ENCODE measurements at regions not wholly inside any gene's neighbourhood (a gene's known extent, or its start where the extent isn't known, plus 50 kb on each side); places are given as distances from the start of the nearest gene placed in this dataset.

DNA sequence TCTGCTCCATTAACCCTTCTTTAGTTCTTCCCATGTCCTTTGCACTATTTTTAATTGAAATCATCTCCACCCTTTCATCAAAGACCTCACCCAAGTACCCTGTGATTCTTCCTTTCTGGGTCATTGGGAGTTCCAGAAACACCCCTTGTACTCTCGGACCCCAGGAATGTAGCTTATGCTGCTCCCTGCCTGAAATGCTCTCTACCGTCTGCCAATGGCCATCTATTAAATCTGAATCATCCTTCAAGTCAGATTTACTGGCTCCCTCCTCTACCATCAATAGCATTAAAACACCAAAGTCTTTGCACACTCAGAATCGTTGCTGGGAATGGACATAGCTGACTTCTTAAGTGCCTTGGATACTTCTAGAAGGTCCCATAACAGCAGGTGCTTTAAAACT is 73.2 kb upstream of the GADD45A start:
- Mint-ChIP-seq H3K36me3 (no peaks in the 10 kb centered on the region), H3K4me3 (no peak overlapping the region), H3K27me3 (ENCODE audit: low read depth) (no peaks in the 10 kb centered on the region; the same call in 1 of the 2 replicates), H3K27ac (no peak overlapping the region), H3K4me1 (no peaks in the 10 kb centered on the region), H3K9me3 (peaks cover 8% of the 10 kb centered on the region)
- no peak for ATAC-seq
- ChIA-PET POLR2A (no interaction called here), CTCF (no interaction called here)
- TF ChIP-seq ZNF121 (CRISPR knock-in tag; IDR thresholded peaks at IDR 0.05): no peak
- TF ChIP-seq, protein P1, sequence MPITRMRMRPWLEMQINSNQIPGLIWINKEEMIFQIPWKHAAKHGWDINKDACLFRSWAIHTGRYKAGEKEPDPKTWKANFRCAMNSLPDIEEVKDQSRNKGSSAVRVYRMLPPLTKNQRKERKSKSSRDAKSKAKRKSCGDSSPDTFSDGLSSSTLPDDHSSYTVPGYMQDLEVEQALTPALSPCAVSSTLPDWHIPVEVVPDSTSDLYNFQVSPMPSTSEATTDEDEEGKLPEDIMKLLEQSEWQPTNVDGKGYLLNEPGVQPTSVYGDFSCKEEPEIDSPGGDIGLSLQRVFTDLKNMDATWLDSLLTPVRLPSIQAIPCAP (CRISPR knock-in tag; IDR thresholded peaks at IDR 0.05): no peak
- TF ChIP-seq ZNF416 (CRISPR knock-in tag; IDR thresholded peaks at IDR 0.05): no peak
- no peak for TF ChIP-seq MYBL2 (CRISPR knock-in tag; IDR thresholded peaks at IDR 0.05)
- TF ChIP-seq, protein P2, sequence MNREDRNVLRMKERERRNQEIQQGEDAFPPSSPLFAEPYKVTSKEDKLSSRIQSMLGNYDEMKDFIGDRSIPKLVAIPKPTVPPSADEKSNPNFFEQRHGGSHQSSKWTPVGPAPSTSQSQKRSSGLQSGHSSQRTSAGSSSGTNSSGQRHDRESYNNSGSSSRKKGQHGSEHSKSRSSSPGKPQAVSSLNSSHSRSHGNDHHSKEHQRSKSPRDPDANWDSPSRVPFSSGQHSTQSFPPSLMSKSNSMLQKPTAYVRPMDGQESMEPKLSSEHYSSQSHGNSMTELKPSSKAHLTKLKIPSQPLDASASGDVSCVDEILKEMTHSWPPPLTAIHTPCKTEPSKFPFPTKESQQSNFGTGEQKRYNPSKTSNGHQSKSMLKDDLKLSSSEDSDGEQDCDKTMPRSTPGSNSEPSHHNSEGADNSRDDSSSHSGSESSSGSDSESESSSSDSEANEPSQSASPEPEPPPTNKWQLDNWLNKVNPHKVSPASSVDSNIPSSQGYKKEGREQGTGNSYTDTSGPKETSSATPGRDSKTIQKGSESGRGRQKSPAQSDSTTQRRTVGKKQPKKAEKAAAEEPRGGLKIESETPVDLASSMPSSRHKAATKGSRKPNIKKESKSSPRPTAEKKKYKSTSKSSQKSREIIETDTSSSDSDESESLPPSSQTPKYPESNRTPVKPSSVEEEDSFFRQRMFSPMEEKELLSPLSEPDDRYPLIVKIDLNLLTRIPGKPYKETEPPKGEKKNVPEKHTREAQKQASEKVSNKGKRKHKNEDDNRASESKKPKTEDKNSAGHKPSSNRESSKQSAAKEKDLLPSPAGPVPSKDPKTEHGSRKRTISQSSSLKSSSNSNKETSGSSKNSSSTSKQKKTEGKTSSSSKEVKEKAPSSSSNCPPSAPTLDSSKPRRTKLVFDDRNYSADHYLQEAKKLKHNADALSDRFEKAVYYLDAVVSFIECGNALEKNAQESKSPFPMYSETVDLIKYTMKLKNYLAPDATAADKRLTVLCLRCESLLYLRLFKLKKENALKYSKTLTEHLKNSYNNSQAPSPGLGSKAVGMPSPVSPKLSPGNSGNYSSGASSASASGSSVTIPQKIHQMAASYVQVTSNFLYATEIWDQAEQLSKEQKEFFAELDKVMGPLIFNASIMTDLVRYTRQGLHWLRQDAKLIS (CRISPR knock-in tag; IDR thresholded peaks at IDR 0.05; ENCODE audit: borderline replicate concordance): no peak
- TF ChIP-seq, protein P3, sequence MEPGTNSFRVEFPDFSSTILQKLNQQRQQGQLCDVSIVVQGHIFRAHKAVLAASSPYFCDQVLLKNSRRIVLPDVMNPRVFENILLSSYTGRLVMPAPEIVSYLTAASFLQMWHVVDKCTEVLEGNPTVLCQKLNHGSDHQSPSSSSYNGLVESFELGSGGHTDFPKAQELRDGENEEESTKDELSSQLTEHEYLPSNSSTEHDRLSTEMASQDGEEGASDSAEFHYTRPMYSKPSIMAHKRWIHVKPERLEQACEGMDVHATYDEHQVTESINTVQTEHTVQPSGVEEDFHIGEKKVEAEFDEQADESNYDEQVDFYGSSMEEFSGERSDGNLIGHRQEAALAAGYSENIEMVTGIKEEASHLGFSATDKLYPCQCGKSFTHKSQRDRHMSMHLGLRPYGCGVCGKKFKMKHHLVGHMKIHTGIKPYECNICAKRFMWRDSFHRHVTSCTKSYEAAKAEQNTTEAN (CRISPR knock-in tag; IDR thresholded peaks at IDR 0.05): no peak
- TF ChIP-seq, protein P4, sequence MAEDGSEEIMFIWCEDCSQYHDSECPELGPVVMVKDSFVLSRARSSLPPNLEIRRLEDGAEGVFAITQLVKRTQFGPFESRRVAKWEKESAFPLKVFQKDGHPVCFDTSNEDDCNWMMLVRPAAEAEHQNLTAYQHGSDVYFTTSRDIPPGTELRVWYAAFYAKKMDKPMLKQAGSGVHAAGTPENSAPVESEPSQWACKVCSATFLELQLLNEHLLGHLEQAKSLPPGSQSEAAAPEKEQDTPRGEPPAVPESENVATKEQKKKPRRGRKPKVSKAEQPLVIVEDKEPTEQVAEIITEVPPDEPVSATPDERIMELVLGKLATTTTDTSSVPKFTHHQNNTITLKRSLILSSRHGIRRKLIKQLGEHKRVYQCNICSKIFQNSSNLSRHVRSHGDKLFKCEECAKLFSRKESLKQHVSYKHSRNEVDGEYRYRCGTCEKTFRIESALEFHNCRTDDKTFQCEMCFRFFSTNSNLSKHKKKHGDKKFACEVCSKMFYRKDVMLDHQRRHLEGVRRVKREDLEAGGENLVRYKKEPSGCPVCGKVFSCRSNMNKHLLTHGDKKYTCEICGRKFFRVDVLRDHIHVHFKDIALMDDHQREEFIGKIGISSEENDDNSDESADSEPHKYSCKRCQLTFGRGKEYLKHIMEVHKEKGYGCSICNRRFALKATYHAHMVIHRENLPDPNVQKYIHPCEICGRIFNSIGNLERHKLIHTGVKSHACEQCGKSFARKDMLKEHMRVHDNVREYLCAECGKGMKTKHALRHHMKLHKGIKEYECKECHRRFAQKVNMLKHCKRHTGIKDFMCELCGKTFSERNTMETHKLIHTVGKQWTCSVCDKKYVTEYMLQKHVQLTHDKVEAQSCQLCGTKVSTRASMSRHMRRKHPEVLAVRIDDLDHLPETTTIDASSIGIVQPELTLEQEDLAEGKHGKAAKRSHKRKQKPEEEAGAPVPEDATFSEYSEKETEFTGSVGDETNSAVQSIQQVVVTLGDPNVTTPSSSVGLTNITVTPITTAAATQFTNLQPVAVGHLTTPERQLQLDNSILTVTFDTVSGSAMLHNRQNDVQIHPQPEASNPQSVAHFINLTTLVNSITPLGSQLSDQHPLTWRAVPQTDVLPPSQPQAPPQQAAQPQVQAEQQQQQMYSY (CRISPR knock-in tag; IDR thresholded peaks at IDR 0.05): no peak
- TF ChIP-seq TCF7 (CRISPR knock-in tag; IDR thresholded peaks at IDR 0.05; ENCODE audit: low read depth): no peak
- TF ChIP-seq, protein P5, sequence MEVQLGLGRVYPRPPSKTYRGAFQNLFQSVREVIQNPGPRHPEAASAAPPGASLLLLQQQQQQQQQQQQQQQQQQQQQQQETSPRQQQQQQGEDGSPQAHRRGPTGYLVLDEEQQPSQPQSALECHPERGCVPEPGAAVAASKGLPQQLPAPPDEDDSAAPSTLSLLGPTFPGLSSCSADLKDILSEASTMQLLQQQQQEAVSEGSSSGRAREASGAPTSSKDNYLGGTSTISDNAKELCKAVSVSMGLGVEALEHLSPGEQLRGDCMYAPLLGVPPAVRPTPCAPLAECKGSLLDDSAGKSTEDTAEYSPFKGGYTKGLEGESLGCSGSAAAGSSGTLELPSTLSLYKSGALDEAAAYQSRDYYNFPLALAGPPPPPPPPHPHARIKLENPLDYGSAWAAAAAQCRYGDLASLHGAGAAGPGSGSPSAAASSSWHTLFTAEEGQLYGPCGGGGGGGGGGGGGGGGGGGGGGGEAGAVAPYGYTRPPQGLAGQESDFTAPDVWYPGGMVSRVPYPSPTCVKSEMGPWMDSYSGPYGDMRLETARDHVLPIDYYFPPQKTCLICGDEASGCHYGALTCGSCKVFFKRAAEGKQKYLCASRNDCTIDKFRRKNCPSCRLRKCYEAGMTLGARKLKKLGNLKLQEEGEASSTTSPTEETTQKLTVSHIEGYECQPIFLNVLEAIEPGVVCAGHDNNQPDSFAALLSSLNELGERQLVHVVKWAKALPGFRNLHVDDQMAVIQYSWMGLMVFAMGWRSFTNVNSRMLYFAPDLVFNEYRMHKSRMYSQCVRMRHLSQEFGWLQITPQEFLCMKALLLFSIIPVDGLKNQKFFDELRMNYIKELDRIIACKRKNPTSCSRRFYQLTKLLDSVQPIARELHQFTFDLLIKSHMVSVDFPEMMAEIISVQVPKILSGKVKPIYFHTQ (CRISPR knock-in tag; IDR thresholded peaks at IDR 0.05): no peak
- TF ChIP-seq RORB (CRISPR knock-in tag; IDR thresholded peaks at IDR 0.05): no peak
- TF ChIP-seq, protein P6, sequence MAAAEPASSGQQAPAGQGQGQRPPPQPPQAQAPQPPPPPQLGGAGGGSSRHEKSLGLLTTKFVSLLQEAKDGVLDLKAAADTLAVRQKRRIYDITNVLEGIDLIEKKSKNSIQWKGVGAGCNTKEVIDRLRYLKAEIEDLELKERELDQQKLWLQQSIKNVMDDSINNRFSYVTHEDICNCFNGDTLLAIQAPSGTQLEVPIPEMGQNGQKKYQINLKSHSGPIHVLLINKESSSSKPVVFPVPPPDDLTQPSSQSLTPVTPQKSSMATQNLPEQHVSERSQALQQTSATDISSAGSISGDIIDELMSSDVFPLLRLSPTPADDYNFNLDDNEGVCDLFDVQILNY (CRISPR knock-in tag; IDR thresholded peaks at IDR 0.05): no peak
- TF ChIP-seq, protein P7, sequence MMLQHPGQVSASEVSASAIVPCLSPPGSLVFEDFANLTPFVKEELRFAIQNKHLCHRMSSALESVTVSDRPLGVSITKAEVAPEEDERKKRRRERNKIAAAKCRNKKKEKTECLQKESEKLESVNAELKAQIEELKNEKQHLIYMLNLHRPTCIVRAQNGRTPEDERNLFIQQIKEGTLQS (CRISPR knock-in tag; conservative IDR thresholded peaks at IDR 0.05): no peak
- TF ChIP-seq ELF4 (CRISPR knock-in tag; IDR thresholded peaks at IDR 0.05; ENCODE audit: low read depth): no peak
- TF ChIP-seq FOXK1 (CRISPR knock-in tag; IDR thresholded peaks at IDR 0.05): no peak
- no peak for TF ChIP-seq HMGA2 (CRISPR knock-in tag; IDR thresholded peaks at IDR 0.05)
- no peak for TF ChIP-seq EMX1 (CRISPR knock-in tag; IDR thresholded peaks at IDR 0.05)
- TF ChIP-seq, protein P8, sequence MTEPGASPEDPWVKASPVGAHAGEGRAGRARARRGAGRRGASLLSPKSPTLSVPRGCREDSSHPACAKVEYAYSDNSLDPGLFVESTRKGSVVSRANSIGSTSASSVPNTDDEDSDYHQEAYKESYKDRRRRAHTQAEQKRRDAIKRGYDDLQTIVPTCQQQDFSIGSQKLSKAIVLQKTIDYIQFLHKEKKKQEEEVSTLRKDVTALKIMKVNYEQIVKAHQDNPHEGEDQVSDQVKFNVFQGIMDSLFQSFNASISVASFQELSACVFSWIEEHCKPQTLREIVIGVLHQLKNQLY (CRISPR knock-in tag; IDR thresholded peaks at IDR 0.05): no peak
- no peak for TF ChIP-seq FOXP1 (CRISPR knock-in tag; IDR thresholded peaks at IDR 0.05; ENCODE audit: borderline replicate concordance)
- no peak for TF ChIP-seq KAT7 (CRISPR knock-in tag; IDR thresholded peaks at IDR 0.05; ENCODE audit: borderline replicate concordance)
- no peak for TF ChIP-seq TEAD1 (CRISPR knock-in tag; IDR thresholded peaks at IDR 0.05)
- DNase-seq (ENCODE audit: low spot score): no peak
